ENCODE measurements at regions not wholly inside any gene's neighbourhood (a gene's known extent, or its start where the extent isn't known, plus 50 kb on each side); places are given as distances from the start of the nearest gene placed in this dataset.

DNA sequence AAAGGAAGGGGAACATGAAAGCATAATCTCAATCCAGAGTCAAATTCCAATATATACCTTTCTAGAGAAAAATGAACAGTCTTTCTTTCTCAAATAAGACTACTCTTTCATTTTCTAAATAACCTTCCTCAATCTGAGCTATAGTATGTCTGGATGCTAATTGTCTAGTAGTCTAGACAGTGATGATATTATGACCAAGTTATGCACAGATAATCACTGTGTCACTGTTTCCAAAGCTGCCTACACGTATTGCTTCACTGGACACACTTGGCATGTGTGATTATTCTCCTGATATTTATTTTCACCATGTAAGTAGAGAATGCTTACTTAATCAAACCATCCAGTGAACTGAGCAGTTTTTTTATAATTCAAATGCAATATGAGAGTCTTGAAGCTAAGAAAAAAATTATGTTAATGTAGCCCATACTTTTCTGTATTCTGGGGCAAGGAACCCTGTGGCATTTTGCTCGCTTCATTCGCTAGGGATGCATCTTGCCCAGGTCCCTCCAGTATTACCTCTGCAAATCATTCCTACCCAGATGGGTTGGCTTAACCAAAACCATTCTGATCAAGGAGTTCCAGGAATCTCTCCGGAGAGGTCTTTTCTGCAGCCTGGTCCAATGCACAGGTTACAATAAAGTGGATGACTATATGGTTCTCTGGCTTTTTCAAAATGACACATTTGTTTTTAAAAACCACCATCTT is 303.1 kb upstream of the RUNX1 start:
- no peak for DNase-seq

DNA sequence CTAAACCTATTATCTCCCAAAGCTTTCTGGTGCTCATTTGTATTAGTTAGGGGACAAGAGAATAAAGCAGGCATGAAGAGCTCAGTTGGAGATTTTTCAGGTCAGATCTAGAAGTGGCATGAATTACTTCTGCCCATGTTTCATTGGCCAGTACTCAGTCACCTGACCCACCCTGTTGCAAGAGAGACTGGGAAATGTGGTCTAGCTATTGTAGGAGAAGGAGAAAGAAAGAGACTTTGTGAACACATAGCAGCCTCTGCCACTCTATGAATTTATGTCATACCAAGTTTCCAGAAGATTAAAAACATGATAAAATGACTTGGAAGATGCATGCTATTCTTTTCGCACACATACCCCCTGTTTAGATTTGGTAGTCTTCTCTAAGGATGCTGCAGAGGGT is 302.3 kb upstream of the RUNX1 start:
- no peak for DNase-seq

DNA sequence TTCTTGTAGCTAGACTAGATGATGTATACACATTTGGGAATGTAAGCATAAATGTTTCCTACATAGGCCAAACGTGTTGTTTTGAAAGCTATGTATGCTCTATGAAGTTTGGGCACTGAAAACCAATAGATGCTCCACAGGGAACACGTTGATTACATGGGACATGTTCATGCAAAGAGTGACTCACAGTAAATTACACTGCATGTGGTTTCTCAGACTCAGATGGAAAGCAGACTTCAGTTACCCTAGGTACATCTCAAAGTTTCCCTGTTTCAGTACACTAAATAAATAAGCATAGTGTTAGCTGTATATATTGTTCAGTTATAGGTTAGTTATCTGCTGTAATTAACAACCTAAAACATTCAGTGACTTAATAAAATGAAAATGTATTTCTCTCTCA is 301.9 kb upstream of the RUNX1 start:
- DNase-seq = no peak

DNA sequence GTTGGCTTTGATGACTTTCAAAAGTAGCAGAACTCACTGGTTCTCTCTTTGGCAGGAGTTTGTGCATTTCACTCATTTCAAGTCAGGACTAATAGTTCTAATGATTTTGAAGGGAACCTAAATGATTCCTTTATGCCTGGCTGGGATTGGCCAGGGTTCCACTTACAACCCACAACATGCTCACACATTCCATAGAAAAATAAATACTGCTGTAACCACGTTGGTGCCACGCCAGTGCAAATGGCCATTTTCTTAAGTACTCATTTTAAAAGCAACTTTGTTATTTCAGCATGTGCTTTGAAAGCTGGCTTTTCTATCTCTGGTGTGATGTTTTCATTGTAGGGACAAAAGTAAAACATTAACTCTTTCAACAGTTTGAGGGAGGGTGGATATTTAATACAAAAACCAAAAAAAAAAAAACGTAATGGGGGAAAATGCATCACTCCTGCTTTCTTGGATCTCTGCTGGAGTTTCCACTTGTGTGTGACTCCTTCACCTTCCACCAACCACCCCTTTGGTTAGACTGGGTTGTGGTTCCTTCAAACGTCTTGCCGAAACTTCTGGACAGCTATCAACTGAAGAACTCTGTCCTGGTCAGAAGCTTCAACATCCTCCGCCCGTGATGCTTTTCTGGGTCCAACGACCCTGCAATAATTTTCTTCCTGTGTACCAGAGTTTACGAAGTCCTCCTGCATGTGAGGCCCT is 300.4 kb upstream of the RUNX1 start:
- no peak for DNase-seq

- DNase-seq = no peak
Observed at GRCh38 chr21:35348686-35349085, 299.6 kb upstream of the RUNX1 start.

GRCh38 chr21:35346697-35347096 is 297.6 kb upstream of the RUNX1 start:
- DNase-seq = no peak

DNA sequence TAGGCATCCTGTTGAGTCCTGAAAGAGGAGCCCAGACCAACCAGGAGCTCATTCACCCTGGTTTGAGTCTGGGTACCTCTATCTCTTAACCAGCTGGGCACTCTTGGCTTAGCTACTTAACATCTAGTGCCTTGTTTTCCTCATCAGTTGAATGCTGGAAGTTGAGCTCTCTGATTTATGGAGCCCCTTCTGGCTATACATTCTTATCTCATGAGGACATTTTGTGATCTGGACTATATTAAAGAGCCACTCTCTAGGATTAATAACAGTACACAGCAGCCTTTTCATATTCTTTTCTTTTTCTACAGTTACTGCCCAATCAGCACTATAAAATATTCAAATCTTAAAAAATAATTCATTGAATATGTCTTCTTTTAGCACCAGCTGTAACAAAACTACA is 296.9 kb upstream of the RUNX1 start:
- no peak for DNase-seq

DNA sequence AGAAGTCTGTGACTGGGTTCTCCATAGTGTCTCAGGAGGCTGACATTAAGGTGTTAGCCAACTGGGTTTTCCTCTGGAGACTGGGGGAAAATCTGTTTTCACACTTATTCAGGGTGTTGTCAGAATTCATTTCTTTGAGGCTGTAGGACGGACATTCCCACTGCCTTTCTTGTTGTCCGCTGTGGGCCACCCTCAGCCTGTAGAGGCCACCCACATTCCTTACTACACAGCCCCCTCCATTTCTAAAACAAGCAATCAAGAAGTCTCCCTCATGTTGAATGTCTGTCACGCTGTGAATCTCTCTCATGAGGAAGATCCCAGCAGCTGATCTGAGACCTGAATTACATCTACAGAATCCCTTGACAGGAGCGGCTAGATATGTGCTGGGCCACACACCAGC is 295.5 kb upstream of the RUNX1 start:
- DNase-seq = no peak

- no peak for DNase-seq
Observed at GRCh38 chr21:35343046-35343819, 294.1 kb upstream of the RUNX1 start.

DNA sequence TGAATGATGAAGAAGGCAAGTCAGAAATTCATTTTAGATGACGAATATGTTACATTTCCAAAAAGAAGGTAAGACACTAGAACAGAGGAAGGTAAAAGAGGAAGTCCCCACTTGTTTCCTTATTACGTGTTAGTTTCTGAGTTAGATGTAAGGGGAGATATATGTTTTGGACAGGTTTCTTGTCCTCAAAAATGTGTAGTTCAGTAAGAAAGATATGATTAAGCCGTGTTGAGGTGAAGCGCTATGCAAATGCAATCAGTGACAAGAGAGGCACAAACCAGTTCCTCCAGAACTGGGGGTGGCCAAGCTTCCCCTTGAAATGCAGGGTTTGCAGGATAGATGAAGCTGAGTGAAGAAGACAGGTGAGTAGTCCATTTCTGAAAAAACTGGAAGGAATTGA is 293.3 kb upstream of the RUNX1 start:
- no peak for DNase-seq

GRCh38 chr21:35340273-35340672 is 291.2 kb upstream of the RUNX1 start:
- DNase-seq = no peak

DNA sequence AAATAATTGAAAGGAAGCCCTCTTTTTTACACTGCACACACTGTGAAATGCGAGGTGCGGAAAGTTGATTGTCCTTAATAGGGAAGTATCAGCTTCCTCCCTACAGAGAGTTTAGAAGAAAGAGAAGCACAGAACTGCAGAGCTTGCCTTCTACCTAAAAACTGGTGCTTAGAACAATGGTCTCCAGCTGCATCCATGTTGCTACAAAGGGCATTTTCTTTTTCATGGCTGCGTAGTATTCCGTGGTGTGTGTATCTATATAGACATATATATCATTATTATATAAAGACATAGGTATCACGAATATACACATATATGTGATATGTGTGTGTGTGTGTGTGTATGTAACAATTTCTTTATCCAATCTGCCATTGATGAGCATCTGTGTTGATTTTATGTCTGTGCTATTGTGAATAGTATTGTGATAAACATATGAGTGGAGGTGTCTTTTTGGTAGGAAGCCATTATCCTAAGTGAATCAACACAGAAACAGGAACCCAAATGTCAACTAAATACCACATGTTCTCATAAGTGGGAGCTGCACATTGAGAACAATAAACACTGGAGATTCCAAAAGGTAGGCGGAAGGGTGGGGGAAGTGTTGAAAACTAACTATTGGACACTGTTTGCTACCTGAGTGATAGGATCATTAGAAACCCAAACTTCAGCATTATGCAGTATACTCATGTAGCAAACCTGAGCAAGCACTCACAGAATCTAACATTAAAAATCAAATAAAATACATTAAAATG is 290.0 kb upstream of the RUNX1 start:
- DNase-seq = no peak

DNA sequence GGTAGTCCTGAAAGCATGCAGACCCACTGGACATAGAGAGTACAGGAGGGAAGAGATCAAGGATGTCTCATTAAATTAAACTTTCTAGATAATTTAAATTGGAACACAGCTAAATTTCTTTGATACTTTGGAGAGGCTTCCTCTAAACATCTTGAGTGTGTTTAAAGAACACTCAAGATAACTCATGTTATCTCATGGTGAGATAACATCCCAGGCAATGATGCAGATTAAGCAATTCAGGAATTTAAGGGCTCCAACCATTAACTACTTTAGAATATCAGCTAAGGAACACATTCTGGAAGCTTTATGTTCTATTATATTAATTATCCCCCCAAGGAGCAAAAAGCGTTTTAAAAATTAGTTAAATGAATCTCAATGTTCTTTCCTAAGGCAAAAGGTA is 289.2 kb upstream of the RUNX1 start:
- no peak for DNase-seq

- DNase-seq = no peak
Observed at GRCh38 chr21:35337573-35337972, 288.5 kb upstream of the RUNX1 start.

- DNase-seq = no peak
Observed at GRCh38 chr21:35336534-35336933, 287.4 kb upstream of the RUNX1 start.

GRCh38 chr21:35335951-35336446 is 286.9 kb upstream of the RUNX1 start:
- no peak for DNase-seq

- DNase-seq = no peak
Observed at GRCh38 chr21:35333831-35334618, 284.9 kb upstream of the RUNX1 start.

DNA sequence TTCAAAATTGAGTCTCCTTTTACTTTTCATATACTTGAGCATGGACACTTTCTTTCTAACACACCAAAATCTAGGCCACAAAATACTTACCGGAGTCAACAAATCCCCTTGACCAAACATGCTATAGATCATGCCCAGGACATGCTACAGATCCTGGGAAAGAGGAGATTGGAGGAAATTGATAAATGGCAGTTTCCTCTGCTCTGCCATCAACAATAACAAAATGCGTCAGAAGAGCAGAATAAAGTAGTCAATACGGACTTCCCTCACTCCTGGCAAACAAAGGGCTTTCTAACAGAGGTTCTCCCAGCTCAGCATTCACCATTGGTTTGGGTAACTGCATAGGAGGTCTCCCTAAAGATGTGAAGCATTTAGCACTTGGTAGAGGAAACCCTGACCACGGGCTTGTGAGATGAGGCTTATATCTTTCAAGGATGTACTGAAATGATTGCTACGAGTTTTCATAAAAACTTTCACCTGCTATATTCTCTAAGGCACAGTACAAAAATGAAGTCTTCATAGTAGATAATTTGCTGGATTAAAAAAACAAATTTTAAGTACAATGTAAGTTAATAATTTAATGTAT is 283.8 kb upstream of the RUNX1 start:
- DNase-seq = no peak

DNA sequence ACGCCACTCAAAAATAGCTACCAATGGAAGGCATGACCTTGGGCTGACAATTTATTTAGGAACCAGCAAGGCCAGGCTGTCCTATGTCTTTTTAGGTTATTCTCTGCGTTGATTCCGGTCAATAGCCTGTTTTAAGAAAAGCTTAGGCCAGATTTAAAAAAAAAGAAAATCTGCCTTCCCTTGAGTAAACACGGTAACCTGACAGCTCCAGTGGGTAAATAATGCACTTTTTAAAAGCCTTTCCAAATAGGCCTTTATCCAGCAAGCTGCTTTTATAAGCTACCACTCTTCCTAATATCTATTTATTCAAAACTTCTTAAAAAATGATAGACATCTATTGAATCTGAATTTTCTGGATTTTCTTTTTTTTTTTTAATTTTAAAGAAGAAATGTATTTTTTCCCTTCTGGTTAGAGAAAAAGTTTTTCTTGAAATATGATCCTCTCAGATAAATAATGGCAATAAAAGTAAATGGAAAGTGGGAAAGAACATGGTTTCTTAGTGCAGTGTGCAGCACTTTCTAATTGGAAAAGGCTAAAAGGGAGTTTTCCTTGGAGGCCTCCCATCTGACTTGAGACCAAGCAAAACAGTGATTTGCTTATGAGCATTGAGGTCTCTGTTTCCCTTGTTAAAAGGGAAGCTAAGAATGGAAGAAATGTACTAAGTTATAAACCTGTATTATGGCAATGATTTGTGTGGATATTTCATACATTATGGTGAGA is 281.0 kb upstream of the RUNX1 start:
- no peak for DNase-seq

DNA sequence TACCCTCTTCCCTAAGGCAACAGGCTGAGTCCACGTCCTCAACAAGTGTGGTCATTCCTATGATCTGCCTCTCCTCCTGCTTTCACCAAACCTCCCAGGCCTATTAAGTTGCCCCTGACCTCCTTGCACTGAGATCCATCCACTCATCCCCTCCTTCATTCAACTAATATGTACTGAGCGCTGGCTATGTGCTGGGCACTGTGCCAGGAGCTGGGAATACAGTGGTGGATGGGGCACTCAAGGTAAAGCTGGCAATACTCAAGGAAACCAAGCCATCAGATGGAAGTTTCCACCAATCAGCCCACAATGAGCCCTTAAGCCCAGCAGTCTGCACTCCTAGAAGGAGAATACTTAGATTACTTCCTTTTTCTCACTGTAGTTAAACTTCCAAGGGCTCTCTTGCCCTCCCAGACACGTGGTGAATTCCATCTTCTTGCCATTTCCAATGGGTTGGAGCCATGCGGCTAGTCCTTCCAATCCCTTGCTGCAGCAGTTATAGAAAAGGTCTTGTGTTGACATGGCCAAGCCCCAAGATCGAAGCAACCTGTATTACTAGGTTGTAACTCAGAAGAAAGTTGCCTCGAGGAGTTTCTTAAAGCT is 279.9 kb upstream of the RUNX1 start:
- no peak for DNase-seq

DNA sequence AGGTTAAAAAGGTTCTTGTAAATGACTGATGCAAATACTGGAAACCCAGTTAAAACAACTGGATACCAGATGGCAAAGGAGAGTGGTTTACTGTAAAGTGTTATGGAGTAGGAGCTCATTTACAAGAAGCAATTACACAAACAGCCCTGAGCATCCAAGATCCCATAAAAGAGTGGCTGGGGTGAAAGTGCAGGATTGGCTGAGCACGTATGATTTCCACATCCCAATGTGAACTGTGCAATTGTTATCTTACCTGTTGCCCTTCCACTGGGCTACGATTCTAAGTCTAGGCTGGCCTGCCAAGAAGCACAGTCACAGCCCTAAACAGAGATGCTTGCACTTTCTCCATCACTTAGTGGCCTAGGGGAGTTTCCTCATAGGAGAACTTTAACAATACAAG is 277.6 kb upstream of the RUNX1 start:
- no peak for DNase-seq
